ENCODE measurements at regions not wholly inside any gene's neighbourhood (a gene's known extent, or its start where the extent isn't known, plus 50 kb on each side); places are given as distances from the start of the nearest gene placed in this dataset.
"Not testable (repeated sequence)": the region's sequence is repeated elsewhere in the genome, so short reads cannot be mapped to it uniquely, and the experiment has no call there.

DNA sequence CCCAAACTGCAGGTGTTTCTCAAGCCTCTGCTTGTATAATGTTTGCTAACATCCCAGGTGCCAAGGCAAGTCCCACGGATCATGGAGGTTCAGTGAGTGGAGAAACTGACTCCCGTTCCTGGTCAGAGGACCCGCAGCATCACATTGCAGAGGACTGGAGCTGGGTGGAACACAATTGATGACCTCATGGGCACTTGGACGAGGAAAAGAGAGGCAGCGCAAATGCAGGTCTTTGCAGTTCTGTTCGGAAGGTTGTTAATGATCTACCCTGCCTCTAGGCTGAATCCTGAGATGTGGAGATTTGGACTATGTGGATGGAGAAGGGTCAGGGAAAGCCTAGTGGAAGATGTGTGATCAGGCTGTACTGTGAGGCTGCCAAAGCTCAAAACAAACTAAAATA is 192.9 kb downstream of the DUSP10 start:
- TF ChIP-seq ZC3H10 (CRISPR knock-in tag; IDR thresholded peaks at IDR 0.05) (no peak), ZFP30 (CRISPR knock-in tag; IDR thresholded peaks at IDR 0.05) (no peak), CSDC2 (CRISPR knock-in tag; IDR thresholded peaks at IDR 0.05) (no peak), ZNF70 (CRISPR knock-in tag; IDR thresholded peaks at IDR 0.05) (no peak), TOX (CRISPR knock-in tag; IDR thresholded peaks at IDR 0.05; ENCODE audit: borderline replicate concordance) (no peak), RARB (CRISPR knock-in tag; IDR thresholded peaks at IDR 0.05) (no peak), ZFP3 (CRISPR knock-in tag; IDR thresholded peaks at IDR 0.05) (no peak)
- TF ChIP-seq, protein P1, sequence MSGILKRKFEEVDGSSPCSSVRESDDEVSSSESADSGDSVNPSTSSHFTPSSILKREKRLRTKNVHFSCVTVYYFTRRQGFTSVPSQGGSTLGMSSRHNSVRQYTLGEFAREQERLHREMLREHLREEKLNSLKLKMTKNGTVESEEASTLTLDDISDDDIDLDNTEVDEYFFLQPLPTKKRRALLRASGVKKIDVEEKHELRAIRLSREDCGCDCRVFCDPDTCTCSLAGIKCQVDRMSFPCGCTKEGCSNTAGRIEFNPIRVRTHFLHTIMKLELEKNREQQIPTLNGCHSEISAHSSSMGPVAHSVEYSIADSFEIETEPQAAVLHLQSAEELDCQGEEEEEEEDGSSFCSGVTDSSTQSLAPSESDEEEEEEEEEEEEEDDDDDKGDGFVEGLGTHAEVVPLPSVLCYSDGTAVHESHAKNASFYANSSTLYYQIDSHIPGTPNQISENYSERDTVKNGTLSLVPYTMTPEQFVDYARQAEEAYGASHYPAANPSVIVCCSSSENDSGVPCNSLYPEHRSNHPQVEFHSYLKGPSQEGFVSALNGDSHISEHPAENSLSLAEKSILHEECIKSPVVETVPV (CRISPR knock-in tag; IDR thresholded peaks at IDR 0.05) = no peak
- TF ChIP-seq, protein P2, sequence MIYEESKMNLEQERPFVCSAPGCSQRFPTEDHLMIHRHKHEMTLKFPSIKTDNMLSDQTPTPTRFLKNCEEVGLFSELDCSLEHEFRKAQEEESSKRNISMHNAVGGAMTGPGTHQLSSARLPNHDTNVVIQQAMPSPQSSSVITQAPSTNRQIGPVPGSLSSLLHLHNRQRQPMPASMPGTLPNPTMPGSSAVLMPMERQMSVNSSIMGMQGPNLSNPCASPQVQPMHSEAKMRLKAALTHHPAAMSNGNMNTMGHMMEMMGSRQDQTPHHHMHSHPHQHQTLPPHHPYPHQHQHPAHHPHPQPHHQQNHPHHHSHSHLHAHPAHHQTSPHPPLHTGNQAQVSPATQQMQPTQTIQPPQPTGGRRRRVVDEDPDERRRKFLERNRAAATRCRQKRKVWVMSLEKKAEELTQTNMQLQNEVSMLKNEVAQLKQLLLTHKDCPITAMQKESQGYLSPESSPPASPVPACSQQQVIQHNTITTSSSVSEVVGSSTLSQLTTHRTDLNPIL (CRISPR knock-in tag; IDR thresholded peaks at IDR 0.05; ENCODE audit: low read depth) = no peak
- TF ChIP-seq, protein P3, sequence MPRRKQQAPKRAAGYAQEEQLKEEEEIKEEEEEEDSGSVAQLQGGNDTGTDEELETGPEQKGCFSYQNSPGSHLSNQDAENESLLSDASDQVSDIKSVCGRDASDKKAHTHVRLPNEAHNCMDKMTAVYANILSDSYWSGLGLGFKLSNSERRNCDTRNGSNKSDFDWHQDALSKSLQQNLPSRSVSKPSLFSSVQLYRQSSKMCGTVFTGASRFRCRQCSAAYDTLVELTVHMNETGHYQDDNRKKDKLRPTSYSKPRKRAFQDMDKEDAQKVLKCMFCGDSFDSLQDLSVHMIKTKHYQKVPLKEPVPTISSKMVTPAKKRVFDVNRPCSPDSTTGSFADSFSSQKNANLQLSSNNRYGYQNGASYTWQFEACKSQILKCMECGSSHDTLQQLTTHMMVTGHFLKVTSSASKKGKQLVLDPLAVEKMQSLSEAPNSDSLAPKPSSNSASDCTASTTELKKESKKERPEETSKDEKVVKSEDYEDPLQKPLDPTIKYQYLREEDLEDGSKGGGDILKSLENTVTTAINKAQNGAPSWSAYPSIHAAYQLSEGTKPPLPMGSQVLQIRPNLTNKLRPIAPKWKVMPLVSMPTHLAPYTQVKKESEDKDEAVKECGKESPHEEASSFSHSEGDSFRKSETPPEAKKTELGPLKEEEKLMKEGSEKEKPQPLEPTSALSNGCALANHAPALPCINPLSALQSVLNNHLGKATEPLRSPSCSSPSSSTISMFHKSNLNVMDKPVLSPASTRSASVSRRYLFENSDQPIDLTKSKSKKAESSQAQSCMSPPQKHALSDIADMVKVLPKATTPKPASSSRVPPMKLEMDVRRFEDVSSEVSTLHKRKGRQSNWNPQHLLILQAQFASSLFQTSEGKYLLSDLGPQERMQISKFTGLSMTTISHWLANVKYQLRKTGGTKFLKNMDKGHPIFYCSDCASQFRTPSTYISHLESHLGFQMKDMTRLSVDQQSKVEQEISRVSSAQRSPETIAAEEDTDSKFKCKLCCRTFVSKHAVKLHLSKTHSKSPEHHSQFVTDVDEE (CRISPR knock-in tag; IDR thresholded peaks at IDR 0.05) = no peak
- no peak for ATAC-seq

DNA sequence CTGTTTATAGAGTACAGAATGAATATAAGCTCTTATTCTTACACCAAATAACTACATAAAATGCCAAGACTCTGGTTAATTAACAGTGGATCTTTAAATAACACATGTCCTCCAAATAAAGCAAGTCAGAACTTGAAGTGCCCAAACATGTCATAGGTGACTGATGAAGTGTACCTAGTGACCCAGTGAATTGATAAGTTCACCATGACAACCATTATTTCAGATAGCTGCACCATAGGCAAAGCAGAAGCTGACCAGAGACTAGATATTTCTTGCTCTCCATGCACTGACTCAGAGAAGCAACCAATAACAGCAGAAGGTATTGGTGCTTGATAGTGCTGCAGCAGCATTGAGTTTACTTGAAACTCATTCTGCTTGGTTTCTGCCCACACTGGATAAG is 192.1 kb downstream of the DUSP10 start:
- ATAC-seq = no peak
- TF ChIP-seq ISL1 (CRISPR knock-in tag; IDR thresholded peaks at IDR 0.05) (no peak), TCF4 (CRISPR knock-in tag; IDR thresholded peaks at IDR 0.05; ENCODE audit: borderline replicate concordance) (no peak), SNAI2 (CRISPR knock-in tag; IDR thresholded peaks at IDR 0.05) (no peak), OSR1 (CRISPR knock-in tag; IDR thresholded peaks at IDR 0.05) (no peak), PPARA (CRISPR knock-in tag; IDR thresholded peaks at IDR 0.05; ENCODE audit: borderline replicate concordance) (no peak), RARB (CRISPR knock-in tag; IDR thresholded peaks at IDR 0.05) (no peak), ZNF565 (CRISPR knock-in tag; conservative IDR thresholded peaks at IDR 0.05; ENCODE audit: low read depth) (no peak), ZNF70 (CRISPR knock-in tag; IDR thresholded peaks at IDR 0.05) (no peak), TOX (CRISPR knock-in tag; IDR thresholded peaks at IDR 0.05; ENCODE audit: borderline replicate concordance) (no peak), ZFP3 (CRISPR knock-in tag; IDR thresholded peaks at IDR 0.05) (no peak), BACH2 (CRISPR knock-in tag; IDR thresholded peaks at IDR 0.05; ENCODE audit: borderline replicate concordance) (no peak)
- TF ChIP-seq, protein P3 (CRISPR knock-in tag; IDR thresholded peaks at IDR 0.05) = no peak
- TF ChIP-seq, protein P1 (CRISPR knock-in tag; IDR thresholded peaks at IDR 0.05) = no peak
- TF ChIP-seq, protein P2 (CRISPR knock-in tag; IDR thresholded peaks at IDR 0.05; ENCODE audit: low read depth) = no peak
- TF ChIP-seq, protein P4, sequence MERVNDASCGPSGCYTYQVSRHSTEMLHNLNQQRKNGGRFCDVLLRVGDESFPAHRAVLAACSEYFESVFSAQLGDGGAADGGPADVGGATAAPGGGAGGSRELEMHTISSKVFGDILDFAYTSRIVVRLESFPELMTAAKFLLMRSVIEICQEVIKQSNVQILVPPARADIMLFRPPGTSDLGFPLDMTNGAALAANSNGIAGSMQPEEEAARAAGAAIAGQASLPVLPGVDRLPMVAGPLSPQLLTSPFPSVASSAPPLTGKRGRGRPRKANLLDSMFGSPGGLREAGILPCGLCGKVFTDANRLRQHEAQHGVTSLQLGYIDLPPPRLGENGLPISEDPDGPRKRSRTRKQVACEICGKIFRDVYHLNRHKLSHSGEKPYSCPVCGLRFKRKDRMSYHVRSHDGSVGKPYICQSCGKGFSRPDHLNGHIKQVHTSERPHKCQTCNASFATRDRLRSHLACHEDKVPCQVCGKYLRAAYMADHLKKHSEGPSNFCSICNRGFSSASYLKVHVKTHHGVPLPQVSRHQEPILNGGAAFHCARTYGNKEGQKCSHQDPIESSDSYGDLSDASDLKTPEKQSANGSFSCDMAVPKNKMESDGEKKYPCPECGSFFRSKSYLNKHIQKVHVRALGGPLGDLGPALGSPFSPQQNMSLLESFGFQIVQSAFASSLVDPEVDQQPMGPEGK (CRISPR knock-in tag; IDR thresholded peaks at IDR 0.05; ENCODE audit: borderline replicate concordance) = no peak

DNA sequence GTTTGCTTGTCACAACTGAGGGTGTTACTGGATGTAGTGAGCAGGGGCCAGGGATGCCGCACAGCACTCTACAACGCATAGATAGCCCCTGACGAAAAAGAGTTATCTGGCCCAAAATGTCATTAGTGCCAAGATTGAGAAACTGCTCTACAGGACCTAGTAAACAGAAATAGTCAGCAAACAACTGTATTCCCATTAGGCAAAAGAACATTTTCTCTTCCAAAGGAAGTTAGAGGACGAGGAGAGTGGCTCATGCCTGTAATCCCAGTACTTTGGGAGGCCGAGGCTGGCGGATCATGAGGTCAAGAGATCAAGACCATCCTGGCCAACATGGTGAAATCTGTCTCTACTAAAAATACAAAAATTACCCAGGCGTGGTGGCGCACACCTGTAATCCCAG is 189.1 kb downstream of the DUSP10 start:
- not testable (repeated sequence) for ATAC-seq
